Neuronal stem cell (in vitro differentiated cells): ENCODE measurements at regions not wholly inside any gene's neighbourhood (a gene's known extent, or its start where the extent isn't known, plus 50 kb on each side); places are given as distances from the start of the nearest gene placed in this dataset.

Experiments used
- DNase-seq: peaks from one replicate; pipeline ENCODE4 v3.0.0-alpha.2; 2013; ENCODE audit warnings: low spot score
- H2AFZ ChIP-seq: one replicate; pipeline ENCODE4 v1.6.1; 2013; ENCODE audit warnings: mild to moderate bottlenecking, low read length, inconsistent platforms
- H2AK5ac ChIP-seq: 2 replicates; pipeline ENCODE4 v1.6.1; 2013; ENCODE audit warnings: low read depth, mild to moderate bottlenecking, inconsistent platforms, low read length, moderate library complexity, mixed read lengths
- H2BK120ac ChIP-seq: 2 replicates; pipeline ENCODE4 v1.6.1; 2013; ENCODE audit warnings: low read depth, mild to moderate bottlenecking, inconsistent platforms, low read length, moderate library complexity, mixed read lengths
- H2BK12ac ChIP-seq: one replicate; pipeline ENCODE4 v1.6.1; 2013; ENCODE audit warnings: low read length, inconsistent platforms
- H2BK15ac ChIP-seq: 2 replicates; pipeline ENCODE4 v1.6.1; 2013; ENCODE audit warnings: mild to moderate bottlenecking, low read length, inconsistent platforms, mixed read lengths
- H2BK5ac ChIP-seq: one replicate; pipeline ENCODE4 v1.6.1; 2013; ENCODE audit warnings: inconsistent platforms, mild to moderate bottlenecking, low read length, moderate library complexity
- H3K14ac ChIP-seq: one replicate; pipeline ENCODE4 v1.6.1; 2013; ENCODE audit warnings: low read length, inconsistent platforms
- H3K18ac ChIP-seq: 2 replicates; pipeline ENCODE4 v1.6.1; 2013; ENCODE audit warnings: low read length, inconsistent platforms
- H3K23ac ChIP-seq: 2 replicates; pipeline ENCODE4 v1.6.1; 2013; ENCODE audit warnings: low read depth, mild to moderate bottlenecking, mixed read lengths, low read length, inconsistent platforms; ENCODE audit not compliant: poor library complexity
- H3K27ac ChIP-seq: replicated peaks from 3 replicates; pipeline ENCODE4 v1.5.1; 2013; ENCODE audit warnings: low read length, inconsistent platforms
- H3K27me3 ChIP-seq, 3 experiments: 2 replicates each; pipeline ENCODE4 v1.6.1; 2013; ENCODE audit warnings: low read length in 3 of 3, mild to moderate bottlenecking in 2 of 3, inconsistent platforms in 1 of 3, low read depth in 1 of 3, mixed read lengths in 1 of 3, moderate library complexity in 1 of 3; ENCODE audit not compliant: control insufficient read depth in 3 of 3, insufficient read depth in 3 of 3
- H3K36me3 ChIP-seq, 2 donors: replicated peaks in 1 of 2; 2 replicates each; pipeline ENCODE4 v1.6.1; 2013; ENCODE audit warnings: low read length in 2 of 2; ENCODE audit not compliant: control insufficient read depth in 2 of 2, insufficient read depth in 2 of 2
- H3K4ac ChIP-seq: 2 replicates; pipeline ENCODE4 v1.6.1; 2013; ENCODE audit warnings: inconsistent platforms, mild to moderate bottlenecking, low read length, moderate library complexity
- H3K4me1 ChIP-seq, 2 donors: 1 replicate in 1 of 2; 2 replicates in 1 of 2; pipeline ENCODE4 v1.6.1; 2013; ENCODE audit warnings: low read length in 2 of 2, low read depth in 1 of 2; ENCODE audit not compliant: control insufficient read depth in 2 of 2, insufficient read depth in 1 of 2
- H3K4me2 ChIP-seq: one replicate; pipeline ENCODE4 v1.6.1; 2013; ENCODE audit warnings: mild to moderate bottlenecking, low read length, inconsistent platforms; ENCODE audit not compliant: insufficient read depth, poor library complexity, severe bottlenecking
- H3K4me3 ChIP-seq, 2 donors: 2 replicates each; pipeline ENCODE4 v1.5.1; 2013; ENCODE audit warnings: low read length in 2 of 2, mild to moderate bottlenecking in 2 of 2, inconsistent platforms in 1 of 2, moderate library complexity in 1 of 2
- H3K79me1 ChIP-seq: one replicate; pipeline ENCODE4 v1.6.1; 2013; ENCODE audit warnings: low read depth, mild to moderate bottlenecking, inconsistent platforms, low read length, moderate library complexity
- H3K9ac ChIP-seq: one replicate; pipeline ENCODE4 v1.6.1; 2013; ENCODE audit warnings: mild to moderate bottlenecking, low read depth, low read length, inconsistent platforms; ENCODE audit not compliant: poor library complexity
- H3K9me3 ChIP-seq, 2 donors: replicated peaks in 1 of 2; 2 replicates each; pipeline versions ENCODE3 to v1.6.1; 2013; ENCODE audit warnings: low read length in 2 of 2, mild to moderate bottlenecking in 2 of 2, inconsistent platforms in 1 of 2, low read depth in 1 of 2, mixed read lengths in 1 of 2, moderate library complexity in 1 of 2; ENCODE audit not compliant: control insufficient read depth in 2 of 2, insufficient read depth in 1 of 2
- H4K8ac ChIP-seq: one replicate; pipeline ENCODE4 v1.6.1; 2013; ENCODE audit warnings: low read depth, mild to moderate bottlenecking, inconsistent platforms, low read length, moderate library complexity
- H4K91ac ChIP-seq: one replicate; pipeline ENCODE4 v1.6.1; 2013; ENCODE audit warnings: low read length, low read depth, mild to moderate bottlenecking, inconsistent platforms; ENCODE audit not compliant: poor library complexity
- WGBS, 2 donors: extraction: QIAGEN DNeasy Blood & Tissue Kit; methylation state at CpG; one replicate each; pipeline ENCODE4 v1.1.7; 2013; ENCODE audit warnings: missing lambda C conversion rate in 2 of 2, mixed read lengths in 1 of 2; ENCODE audit not compliant: insufficient read length in 2 of 2, insufficient replicate concordance in 1 of 2; ENCODE audit errors: extremely low coverage in 2 of 2; 5-methylcytosine and 5-hydroxymethylcytosine counted together

DNA sequence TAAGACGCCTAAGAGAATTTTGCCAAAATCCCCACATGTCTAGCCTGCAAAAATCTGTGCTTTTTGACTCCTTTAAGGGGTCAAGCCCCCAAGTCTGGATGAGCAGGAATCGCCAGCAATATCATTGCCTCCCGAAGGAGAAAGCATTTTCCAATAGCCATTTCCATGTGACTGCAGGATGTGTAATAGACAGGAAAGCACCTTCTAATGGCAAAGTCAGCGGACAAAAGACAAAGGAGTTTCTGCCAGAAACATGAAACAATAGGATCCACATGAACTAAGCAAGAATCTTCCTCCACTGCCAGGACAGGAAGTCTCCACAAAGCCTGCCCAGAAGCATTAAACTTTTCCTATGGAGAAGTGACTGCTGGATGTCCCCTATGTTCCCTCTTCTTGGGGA lies 177.1 kb upstream of the PCSK5 start:
- H2AFZ ChIP-seq = no peak overlapping the region
- H4K91ac ChIP-seq = no peak overlapping the region
- no peak overlapping the region for H2BK5ac ChIP-seq
- H3K4me3 ChIP-seq = no peak overlapping the region
- no peaks in the 10 kb centered on the region for H3K79me1 ChIP-seq
- no peak overlapping the region for H3K4me2 ChIP-seq
- no peak overlapping the region for H3K14ac ChIP-seq
- H3K23ac ChIP-seq = no peak overlapping the region
- H2BK12ac ChIP-seq = no peak overlapping the region
- WGBS, 2 donors = no CpG with 5 or more reads among the region's 4 CpGs
- DNase-seq = no peak
- no peaks in the 10 kb centered on the region for H3K36me3 ChIP-seq
- no peak overlapping the region for H3K4ac ChIP-seq
- H3K9me3 ChIP-seq = peaks cover 0 to 2% of the 10 kb centered on the region in 2 donors
- H3K18ac ChIP-seq = no peak overlapping the region
- H2BK15ac ChIP-seq = no peak overlapping the region
- H2BK120ac ChIP-seq = no peak overlapping the region
- H2AK5ac ChIP-seq = no peak overlapping the region
- H3K4me1 ChIP-seq = no peaks in the 10 kb centered on the region
- no peak overlapping the region for H4K8ac ChIP-seq
- no peak overlapping the region for H3K9ac ChIP-seq
- no peaks in the 10 kb centered on the region for H3K27me3 ChIP-seq
- no peak overlapping the region for H3K27ac ChIP-seq

GRCh38 chr9:75715360-75715759 lies 175.1 kb upstream of the PCSK5 start:
- Histone ChIP-seq H4K91ac (no peak overlapping the region), H3K27me3 (no peaks in the 10 kb centered on the region), H4K8ac (no peak overlapping the region), H2BK15ac (no peak overlapping the region), H2AFZ (no peak overlapping the region), H2BK120ac (no peak overlapping the region), H2AK5ac (no peak overlapping the region), H2BK12ac (no peak overlapping the region), H3K27ac (no peak overlapping the region), H3K4me1 (no peaks in the 10 kb centered on the region), H2BK5ac (no peak overlapping the region), H3K4ac (no peak overlapping the region), H3K9ac (no peak overlapping the region), H3K4me3 (no peak overlapping the region), H3K18ac (no peak overlapping the region), H3K4me2 (no peak overlapping the region), H3K36me3 (no peaks in the 10 kb centered on the region), H3K9me3 (peaks cover 0 to 2% of the 10 kb centered on the region in 2 donors), H3K79me1 (no peaks in the 10 kb centered on the region), H3K14ac (no peak overlapping the region), H3K23ac (no peak overlapping the region)
- DNase-seq = no peak
- no CpG with 5 or more reads among the region's 3 CpGs for WGBS, 2 donors

GRCh38 chr9:75718677-75719076 lies 171.8 kb upstream of the PCSK5 start:
- Histone ChIP-seq H2BK15ac (no peak overlapping the region), H4K91ac (no peak overlapping the region), H4K8ac (no peak overlapping the region), H3K14ac (no peak overlapping the region), H3K23ac (no peak overlapping the region), H3K4me3 (no peak overlapping the region), H3K4me1 (no peaks in the 10 kb centered on the region), H2AFZ (no peak overlapping the region), H2BK120ac (no peak overlapping the region), H3K79me1 (no peaks in the 10 kb centered on the region), H3K9me3 (peaks cover 0 to 2% of the 10 kb centered on the region in 2 donors), H3K27ac (no peak overlapping the region), H2BK5ac (no peak overlapping the region), H3K9ac (no peak overlapping the region), H3K27me3 (no peaks in the 10 kb centered on the region), H3K18ac (no peak overlapping the region), H2BK12ac (no peak overlapping the region), H3K4ac (no peak overlapping the region), H3K4me2 (no peak overlapping the region), H3K36me3 (no peaks in the 10 kb centered on the region), H2AK5ac (no peak overlapping the region)
- WGBS, 2 donors = no CpG with 5 or more reads among the region's 2 CpGs
- no peak for DNase-seq

DNA sequence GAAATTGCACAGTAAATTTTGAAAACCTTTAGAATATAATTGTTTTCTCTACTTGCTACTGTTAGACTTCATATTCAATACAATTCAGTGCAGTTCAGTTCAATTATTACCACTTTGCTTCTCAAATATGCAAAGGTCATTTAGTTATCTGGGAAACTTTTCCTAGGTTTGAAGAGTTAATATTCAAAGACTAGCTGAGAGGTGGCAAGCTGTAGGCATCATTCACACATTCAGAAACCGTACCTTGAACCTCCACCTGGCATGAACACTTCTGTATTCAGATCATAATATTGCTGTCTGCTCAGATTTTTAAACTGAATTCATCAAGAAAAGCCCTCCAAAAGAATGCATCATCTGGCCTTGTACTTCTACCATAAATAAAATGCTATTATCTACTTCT lies 162.1 kb upstream of the PCSK5 start:
- no peaks in the 10 kb centered on the region for H3K4me1 ChIP-seq
- H2BK5ac ChIP-seq = no peak overlapping the region

More for the DNA sequence above, 162.1 kb upstream of the PCSK5 start:
- no peak overlapping the region for H3K4ac ChIP-seq
- DNase-seq = no peak
- H2BK12ac ChIP-seq = no peak overlapping the region
- H2BK15ac ChIP-seq = no peak overlapping the region
- no peak overlapping the region for H3K9ac ChIP-seq
- H3K27ac ChIP-seq = no peak overlapping the region
- H4K91ac ChIP-seq = no peak overlapping the region
- no CpG with 5 or more reads among the region's 1 CpG for WGBS, 2 donors
- no peak overlapping the region for H2AFZ ChIP-seq
- H3K36me3 ChIP-seq = no peaks in the 10 kb centered on the region
- no peaks in the 10 kb centered on the region for H3K79me1 ChIP-seq
- no peak overlapping the region for H3K4me2 ChIP-seq
- H3K23ac ChIP-seq = no peak overlapping the region
- H2BK120ac ChIP-seq = no peak overlapping the region
- no peaks in the 10 kb centered on the region for H3K27me3 ChIP-seq
- H3K14ac ChIP-seq = no peak overlapping the region
- no peak overlapping the region for H3K18ac ChIP-seq
- H3K4me3 ChIP-seq = no peak overlapping the region
- no peaks in the 10 kb centered on the region for H3K9me3 ChIP-seq
- no peak overlapping the region for H2AK5ac ChIP-seq
- no peak overlapping the region for H4K8ac ChIP-seq
